ENCODE measurements at regions not wholly inside any gene's neighbourhood (a gene's known extent, or its start where the extent isn't known, plus 50 kb on each side); places are given as distances from the start of the nearest gene placed in this dataset.

DNA sequence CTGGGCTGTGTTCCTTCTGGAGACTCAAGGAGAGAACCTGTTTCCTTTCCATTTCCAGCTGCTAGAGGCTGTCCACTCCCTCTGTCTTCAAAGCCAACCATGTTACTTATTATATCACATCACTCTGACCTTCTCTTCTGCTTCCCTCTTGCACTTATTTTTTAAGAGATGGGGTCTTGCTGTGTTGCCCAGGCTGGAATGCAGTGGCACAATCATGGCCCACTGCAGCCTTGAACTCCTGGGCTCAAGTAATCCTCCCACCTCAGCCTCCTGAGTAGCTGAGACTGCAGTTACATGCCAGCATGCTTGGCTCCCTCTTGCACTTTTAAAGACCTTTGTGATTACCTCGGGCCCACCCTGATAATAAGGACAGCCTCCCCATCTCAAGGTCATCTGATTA lies 160.0 kb upstream of the DTNBP1 start:
- TF ChIP-seq POLR2AphosphoS5 (IDR thresholded peaks at IDR 0.05; ENCODE audit: low read depth) (no peak), CTCF (IDR thresholded peaks at IDR 0.05; ENCODE audit: insufficient read depth, low read length) (no peak), REST (IDR thresholded peaks at IDR 0.05; ENCODE audit: insufficient replicate concordance, low read depth) (no peak)

Measured in HL-60 (cell line).